ENCODE measurements at regions not wholly inside any gene's neighbourhood (a gene's known extent, or its start where the extent isn't known, plus 50 kb on each side); places are given as distances from the start of the nearest gene placed in this dataset.

DNA sequence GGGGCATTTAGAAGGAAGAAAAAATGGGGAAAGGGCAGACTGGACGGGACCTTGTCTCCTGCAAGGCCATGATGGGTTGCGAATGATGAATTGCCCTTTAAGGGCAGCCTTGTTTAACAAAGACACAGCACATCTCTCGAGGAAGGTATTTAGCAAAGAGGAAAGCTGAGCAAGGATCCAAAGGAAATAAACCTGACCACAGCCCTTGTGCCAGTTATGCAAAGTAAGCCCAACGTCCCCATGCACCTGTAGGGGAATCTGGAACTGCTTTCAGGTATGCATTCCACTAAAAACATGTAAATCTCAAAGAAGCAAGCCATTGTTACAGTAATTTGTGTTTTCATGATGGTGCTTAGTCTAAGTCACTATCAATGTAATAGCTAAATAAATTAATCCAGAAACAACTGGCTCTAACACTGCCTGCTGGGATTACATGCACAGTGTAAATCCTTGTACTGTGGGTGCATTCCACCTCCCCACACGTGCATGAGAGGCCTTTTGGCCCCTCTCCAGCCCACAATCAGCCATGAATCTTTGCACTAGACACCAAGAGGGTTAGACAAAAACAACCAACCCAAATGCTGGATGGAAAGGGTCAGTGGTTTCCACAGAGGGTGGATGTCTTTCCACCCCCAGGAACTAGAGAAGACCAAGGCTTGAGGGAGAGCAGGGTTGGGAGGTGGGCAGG lies 228.8 kb upstream of the KAZN start:
- DNase-seq (ENCODE audit: low spot score) = no peak
- TF ChIP-seq CTCF (IDR thresholded peaks at IDR 0.05; ENCODE audit: extremely low read depth, missing control alignments) = no peak

- no peak for TF ChIP-seq CTCF (IDR thresholded peaks at IDR 0.05; ENCODE audit: extremely low read depth, missing control alignments)
These were observed 226.6 kb upstream of the KAZN start for GRCh38 chr1:14371771-14372497.

GRCh38 chr1:14372526-14372925 lies 226.0 kb upstream of the KAZN start:
- DNase-seq (ENCODE audit: low spot score) = no peak
- TF ChIP-seq CTCF (IDR thresholded peaks at IDR 0.05; ENCODE audit: extremely low read depth, missing control alignments) = no peak

More at GRCh38 chr1:14371771-14372497, 226.6 kb upstream of the KAZN start:
- no peak for DNase-seq (ENCODE audit: low spot score)

GRCh38 chr1:14373081-14373758 lies 225.3 kb upstream of the KAZN start:
- no peak for DNase-seq (ENCODE audit: low spot score)
- no peak for TF ChIP-seq CTCF (IDR thresholded peaks at IDR 0.05; ENCODE audit: extremely low read depth, missing control alignments)

DNA sequence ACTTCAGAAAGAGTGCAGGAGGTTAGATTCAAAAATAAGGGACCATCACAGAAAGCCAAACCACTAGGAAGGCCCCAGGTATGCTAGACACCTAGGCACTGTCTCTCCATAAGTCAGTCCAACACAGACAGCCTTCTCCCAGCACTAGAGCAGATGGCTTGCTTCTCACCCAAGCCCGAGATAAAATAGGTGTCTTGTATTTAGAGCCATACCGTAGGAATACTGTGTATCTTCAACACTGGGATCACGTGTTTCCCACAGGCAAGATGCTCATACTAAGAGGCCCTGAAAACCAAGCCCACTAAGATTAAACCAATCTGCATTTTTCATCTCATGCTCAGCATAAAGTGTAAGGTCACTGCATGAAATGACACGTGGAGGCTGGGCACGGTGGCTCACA lies 223.3 kb upstream of the KAZN start:
- TF ChIP-seq CTCF (IDR thresholded peaks at IDR 0.05; ENCODE audit: extremely low read depth, missing control alignments) = no peak
- no peak for DNase-seq (ENCODE audit: low spot score)

GRCh38 chr1:14377386-14377785 lies 221.1 kb upstream of the KAZN start:
- no peak for DNase-seq (ENCODE audit: low spot score)
- no peak for TF ChIP-seq CTCF (IDR thresholded peaks at IDR 0.05; ENCODE audit: extremely low read depth, missing control alignments)

- DNase-seq (ENCODE audit: low spot score) = no peak
- no peak for TF ChIP-seq CTCF (IDR thresholded peaks at IDR 0.05; ENCODE audit: extremely low read depth, missing control alignments)
These were observed 218.1 kb upstream of the KAZN start for GRCh38 chr1:14380408-14380807.
